ENCODE measurements at regions not wholly inside any gene's neighbourhood (a gene's known extent, or its start where the extent isn't known, plus 50 kb on each side); places are given as distances from the start of the nearest gene placed in this dataset.

GRCh38 chr5:8844847-8845246 lies 701.0 kb downstream of the SEMA5A start:
- DNase-seq (ENCODE audit: low read depth in 1 of 2, low spot score in 2 of 2) (no peak), FAIRE-seq (no peak)
- ChIA-PET CTCF (ENCODE audit: partially characterized antibody) (interaction anchor here (0.8 to 5.2 kb wide), 3 partner anchors 15 to 504 kb away, joined by 3 to 26 read pairs (median 10); no protein-coding TSS in a partner anchor), POLR2A (ENCODE audit: partially characterized antibody) (no interaction called here)
- no peak overlapping the region for H2AFZ ChIP-seq (ENCODE audit: low read length)
- no peaks in the 10 kb centered on the region for H3K79me1 ChIP-seq (ENCODE audit: low read depth, low read length)
- H3K36me3 ChIP-seq (ENCODE audit: control insufficient read depth in 2 of 4, insufficient read depth in 4 of 4, low read length in 3 of 4) = no peaks in the 10 kb centered on the region
- no peak overlapping the region for H3K4me2 ChIP-seq (ENCODE audit: insufficient read depth in 1 of 2, low read depth in 2 of 2, low read length in 2 of 2)
- no peak overlapping the region for H3K14ac ChIP-seq (ENCODE audit: insufficient read length)
- no peak overlapping the region for H2BK20ac ChIP-seq (ENCODE audit: low read length)
- H2BK5ac ChIP-seq (ENCODE audit: low read depth, low read length) = no peak overlapping the region
- no peak overlapping the region for H2BK12ac ChIP-seq (ENCODE audit: low read depth, low read length)
- 94% methylated on average over 6 of the region's 6 CpGs; no CpG with 5 or more reads in 1 of the 2 experiments for WGBS, 2 experiments (ENCODE audit: extremely low coverage in 1 of 2, insufficient coverage in 1 of 2, insufficient read length in 1 of 2, insufficient replicate concordance in 2 of 2, low coverage in 1 of 2, low lambda C conversion rate in 2 of 2, missing lambda C conversion rate in 1 of 2)
- H3K4me1 ChIP-seq (replicated peaks in 1 of 4; ENCODE audit: control insufficient read depth in 3 of 4, insufficient read depth in 4 of 4, low read length in 3 of 4) = no peaks in the 10 kb centered on the region; a peak in 1 of 7 replicates
- no peak overlapping the region for H3K9ac ChIP-seq (replicated peaks in 1 of 4; ENCODE audit: extremely low read depth in 1 of 4, low read depth in 3 of 4, low read length in 3 of 4)
- no peak overlapping the region for H2BK120ac ChIP-seq (replicated peaks; ENCODE audit: low read depth, low read length)
- no peaks in the 10 kb centered on the region; a peak in 1 of 7 replicates for H3K27me3 ChIP-seq (replicated peaks in 1 of 4; ENCODE audit: control insufficient read depth in 3 of 4, extremely low read depth in 1 of 4, insufficient read depth in 3 of 4, low read length in 3 of 4)
- H3K23me2 ChIP-seq (ENCODE audit: low read depth, low read length) = no peaks in the 10 kb centered on the region
- peaks cover 0 to 11% of the 10 kb centered on the region in 2 experiments; a peak in 1 of 4 replicates for H3K9me3 ChIP-seq (ENCODE audit: insufficient read depth in 2 of 2, low read depth in 1 of 2, low read length in 1 of 2)
- H4K8ac ChIP-seq (ENCODE audit: extremely low read depth, insufficient read depth, low read length) = no peak overlapping the region
- no peaks in the 10 kb centered on the region for H4K20me1 ChIP-seq (replicated peaks in 1 of 2; ENCODE audit: control insufficient read depth in 1 of 2, insufficient read depth in 2 of 2, low read length in 2 of 2)
- no peaks in the 10 kb centered on the region for H3K79me2 ChIP-seq (ENCODE audit: control insufficient read depth in 1 of 2, insufficient read depth in 2 of 2, low read length in 2 of 2)
- no peak overlapping the region for H3K56ac ChIP-seq (replicated peaks; ENCODE audit: insufficient read length, low read depth, low read length)
- no peak overlapping the region for H3K4ac ChIP-seq (replicated peaks; ENCODE audit: insufficient read length, low read depth, low read length)
- no peak overlapping the region for H3K23ac ChIP-seq (ENCODE audit: insufficient read length)
- H4K5ac ChIP-seq (ENCODE audit: insufficient read length, low read depth, low read length) = no peak overlapping the region
- no peak overlapping the region for H3K18ac ChIP-seq (ENCODE audit: extremely low read depth, low read length)
- no peak overlapping the region for H2BK15ac ChIP-seq (ENCODE audit: low read length)
- H2AK5ac ChIP-seq (ENCODE audit: low read depth, low read length) = no peak overlapping the region
- no peak overlapping the region for H4K91ac ChIP-seq (replicated peaks; ENCODE audit: insufficient read length, low read length)
- no peak overlapping the region for H3K27ac ChIP-seq (ENCODE audit: low read depth, low read length)
- H3K4me3 ChIP-seq (ENCODE audit: extremely low read depth in 1 of 4, insufficient read depth in 2 of 4, low read depth in 3 of 4, low read length in 4 of 4) = no peak overlapping the region
- no peak for TF ChIP-seq ATF3 (IDR thresholded peaks at IDR 0.05; ENCODE audit: insufficient read depth, low read depth, low read length)
- no peak for TF ChIP-seq SAP30 (IDR thresholded peaks at IDR 0.05; ENCODE audit: insufficient read depth, insufficient replicate concordance, low read length)
- no peak for TF ChIP-seq MAX (IDR thresholded peaks at IDR 0.05)
- TF ChIP-seq SRF (IDR thresholded peaks at IDR 0.05; ENCODE audit: low read depth, low read length) = no peak
- TF ChIP-seq RFX5 (IDR thresholded peaks at IDR 0.05; ENCODE audit: borderline replicate concordance, low read depth, low read length) = no peak
- TF ChIP-seq CBX5 (IDR thresholded peaks at IDR 0.05; ENCODE audit: low read depth, low read length) = no peak
- no peak for TF ChIP-seq SIRT6 (IDR thresholded peaks at IDR 0.05; ENCODE audit: low read length)
- no peak for TF ChIP-seq JUN (IDR thresholded peaks at IDR 0.05; ENCODE audit: low read depth, low read length)
- no peak for TF ChIP-seq POLR2AphosphoS5 (IDR thresholded peaks at IDR 0.05; ENCODE audit: low read depth, low read length)

Measured in H1 (cell line).